Muscle layer of duodenum (tissue), 2 donors: ENCODE measurements at regions not wholly inside any gene's neighbourhood (a gene's known extent, or its start where the extent isn't known, plus 50 kb on each side); places are given as distances from the start of the nearest gene placed in this dataset.
"Not testable (repeated sequence)": the region's sequence is repeated elsewhere in the genome, so short reads cannot be mapped to it uniquely, and the experiment has no call there.

ENCODE experiments used
- H3K27ac ChIP-seq: one replicate; pipeline ENCODE4 v1.7.0; 2013; ENCODE audit warnings: mild to moderate bottlenecking, low read length
- H3K27me3 ChIP-seq: one replicate; pipeline ENCODE4 v1.7.0; 2013; ENCODE audit warnings: low read depth, mild to moderate bottlenecking, control low read depth, low read length
- H3K36me3 ChIP-seq, 2 donors: one replicate each; pipeline ENCODE4 v1.7.0; 2013; ENCODE audit warnings: low read length in 2 of 2, control low read depth in 1 of 2, mild to moderate bottlenecking in 1 of 2; ENCODE audit not compliant: insufficient read depth in 2 of 2, control insufficient read depth in 1 of 2
- H3K4me1 ChIP-seq, 2 donors: one replicate each; pipeline ENCODE4 v1.7.0; 2013; ENCODE audit warnings: low read length in 2 of 2, mild to moderate bottlenecking in 2 of 2, control low read depth in 1 of 2, moderate library complexity in 1 of 2; ENCODE audit not compliant: insufficient read depth in 2 of 2, control insufficient read depth in 1 of 2
- H3K4me3 ChIP-seq, 2 donors: one replicate each; pipeline ENCODE4 v1.7.0; 2013; ENCODE audit warnings: low read length in 2 of 2, low read depth in 1 of 2, mild to moderate bottlenecking in 1 of 2
- H3K9me3 ChIP-seq, 2 donors: one replicate each; pipeline ENCODE4 v1.7.0; 2013; ENCODE audit warnings: low read length in 2 of 2, control low read depth in 1 of 2, mild to moderate bottlenecking in 1 of 2; ENCODE audit not compliant: control insufficient read depth in 1 of 2
- donor health status: healthy.

DNA sequence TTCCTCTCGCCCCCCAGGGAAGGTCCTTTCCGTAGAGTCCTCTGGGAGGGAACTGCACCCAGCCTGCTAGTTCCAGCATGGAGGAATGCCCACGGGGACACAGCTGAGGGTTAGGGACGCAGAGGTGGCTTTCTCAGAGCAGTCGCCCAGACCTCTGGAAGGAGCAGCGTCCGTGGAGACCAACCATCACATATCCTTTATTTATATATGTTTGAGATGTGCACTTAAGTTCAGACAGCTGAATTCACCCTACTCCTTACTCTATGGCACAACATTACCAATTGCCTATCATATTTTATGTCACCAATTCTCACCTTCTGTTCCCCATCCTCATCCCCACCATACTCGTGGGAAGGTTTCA lies 305.6 kb upstream of the DIO3 start:
- H3K4me1 ChIP-seq, result no peaks in the 10 kb centered on the region
- no peak overlapping the region for H3K27ac ChIP-seq
- no peak overlapping the region for H3K4me3 ChIP-seq
- H3K9me3 ChIP-seq, result no peaks in the 10 kb centered on the region
- no peaks in the 10 kb centered on the region for H3K36me3 ChIP-seq
- H3K27me3 ChIP-seq, result no peaks in the 10 kb centered on the region

DNA sequence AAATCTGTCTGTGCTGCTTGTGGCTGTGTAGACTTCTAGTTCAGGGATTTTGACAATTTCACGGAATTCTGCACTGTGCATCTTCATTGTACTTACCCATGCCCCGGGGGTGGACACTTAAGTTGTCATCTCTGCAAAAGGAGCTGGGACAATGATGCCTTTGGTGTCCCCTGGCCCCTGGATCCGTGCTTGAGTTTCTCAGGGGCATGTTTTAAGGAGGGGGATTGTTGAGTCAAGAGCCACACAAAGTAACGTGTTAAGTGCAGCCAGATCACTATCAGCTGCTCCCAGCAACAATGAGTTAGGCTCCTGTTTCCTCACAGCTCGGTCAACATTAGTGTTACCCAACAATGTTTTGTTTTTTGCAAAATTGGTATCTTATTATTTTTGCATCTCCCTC lies 305.0 kb upstream of the DIO3 start:
- no peaks in the 10 kb centered on the region for H3K4me1 ChIP-seq
- no peaks in the 10 kb centered on the region for H3K27me3 ChIP-seq
- no peaks in the 10 kb centered on the region for H3K9me3 ChIP-seq
- no peak overlapping the region for H3K4me3 ChIP-seq
- no peak overlapping the region for H3K27ac ChIP-seq
- no peaks in the 10 kb centered on the region for H3K36me3 ChIP-seq

DNA sequence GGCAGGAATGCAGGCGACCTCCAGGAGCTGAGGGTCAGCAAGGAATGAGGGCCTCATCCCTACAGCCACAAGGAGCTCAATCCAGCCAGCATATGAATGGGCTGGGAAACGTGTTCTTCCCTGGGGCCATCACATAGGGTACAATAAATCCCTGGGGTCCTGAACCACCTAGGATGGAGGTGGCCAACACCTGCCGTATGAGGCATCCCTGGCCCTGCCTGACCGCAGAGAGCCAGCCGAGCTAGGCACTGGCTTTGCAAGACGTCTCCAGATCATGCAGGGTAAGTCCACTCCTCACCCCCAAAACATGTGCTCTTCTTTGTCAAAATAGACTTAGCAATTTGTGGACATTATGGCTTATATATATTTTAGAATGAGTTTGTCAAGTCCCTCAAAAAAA lies 303.7 kb upstream of the DIO3 start:
- no peaks in the 10 kb centered on the region for H3K4me1 ChIP-seq
- H3K36me3 ChIP-seq, result no peaks in the 10 kb centered on the region
- H3K27ac ChIP-seq, result no peak overlapping the region
- H3K27me3 ChIP-seq, result no peaks in the 10 kb centered on the region
- no peak overlapping the region for H3K4me3 ChIP-seq
- H3K9me3 ChIP-seq, result peaks cover 0 to 3% of the 10 kb centered on the region in 2 donors

DNA sequence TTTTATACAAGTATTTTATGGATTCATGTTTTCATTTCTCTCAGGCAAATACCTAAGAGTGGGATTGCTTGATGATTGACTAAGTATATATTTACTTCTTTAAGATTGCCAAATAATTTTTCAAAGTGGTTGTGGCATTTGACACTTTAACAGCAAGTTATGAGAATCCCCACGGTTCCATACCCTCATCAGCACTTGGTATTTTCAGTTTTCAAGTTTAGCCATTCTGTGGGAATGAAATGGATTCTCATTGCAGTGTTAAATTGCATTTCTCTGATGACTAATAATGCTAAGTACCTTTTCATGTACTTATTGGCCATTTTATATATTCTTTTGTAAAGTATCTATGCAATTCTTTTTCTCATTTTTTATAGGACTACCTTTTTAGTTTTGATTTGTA lies 301.5 kb upstream of the DIO3 start:
- no peak overlapping the region for H3K27ac ChIP-seq
- H3K27me3 ChIP-seq, result no peaks in the 10 kb centered on the region
- H3K9me3 ChIP-seq, result peaks cover 0 to 3% of the 10 kb centered on the region in 2 donors
- no peak overlapping the region for H3K4me3 ChIP-seq
- no peaks in the 10 kb centered on the region for H3K36me3 ChIP-seq
- H3K4me1 ChIP-seq, result no peaks in the 10 kb centered on the region

DNA sequence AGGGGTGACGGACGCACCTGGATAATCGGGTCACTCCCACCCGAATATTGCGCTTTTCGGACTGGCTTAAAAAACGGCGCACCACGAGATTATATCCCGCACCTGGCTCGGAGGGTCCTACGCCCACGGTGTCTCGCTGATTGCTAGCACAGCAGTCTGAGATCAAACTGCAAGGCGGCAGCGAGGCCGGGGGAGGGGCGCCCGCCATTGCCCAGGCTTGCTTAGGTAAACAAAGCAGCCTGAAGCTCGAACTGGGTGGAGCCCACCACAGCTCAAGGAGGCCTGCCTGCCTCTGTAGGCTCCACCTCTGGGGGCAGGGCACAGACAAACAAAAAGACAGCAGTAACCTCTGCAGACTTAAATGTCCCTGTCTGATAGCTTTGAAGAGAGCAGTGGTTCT lies 294.9 kb upstream of the DIO3 start:
- H3K4me3 ChIP-seq, H3K4me1 ChIP-seq, H3K27me3 ChIP-seq, H3K36me3 ChIP-seq, H3K9me3 ChIP-seq, H3K27ac ChIP-seq: not testable (repeated sequence)

DNA sequence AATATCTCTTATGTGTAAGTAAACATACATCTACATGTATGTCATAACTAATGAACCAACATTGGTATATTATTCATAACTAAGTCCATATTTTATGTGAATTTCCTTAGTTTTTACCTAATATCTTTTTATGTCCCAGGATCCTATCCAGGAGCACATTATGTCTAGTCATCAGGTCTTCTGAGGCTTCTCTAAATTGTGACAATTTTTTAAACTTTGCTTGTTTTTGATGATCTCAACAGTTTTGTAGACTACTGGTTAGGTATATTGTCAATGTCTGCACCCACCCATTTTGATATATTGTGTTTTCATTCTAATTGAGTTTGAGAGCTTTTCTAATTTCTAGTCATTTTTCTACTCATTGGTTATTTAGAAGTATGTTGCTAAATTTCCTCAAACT lies 288.2 kb upstream of the DIO3 start:
- no peaks in the 10 kb centered on the region for H3K27me3 ChIP-seq
- no peak overlapping the region for H3K4me3 ChIP-seq

DNA sequence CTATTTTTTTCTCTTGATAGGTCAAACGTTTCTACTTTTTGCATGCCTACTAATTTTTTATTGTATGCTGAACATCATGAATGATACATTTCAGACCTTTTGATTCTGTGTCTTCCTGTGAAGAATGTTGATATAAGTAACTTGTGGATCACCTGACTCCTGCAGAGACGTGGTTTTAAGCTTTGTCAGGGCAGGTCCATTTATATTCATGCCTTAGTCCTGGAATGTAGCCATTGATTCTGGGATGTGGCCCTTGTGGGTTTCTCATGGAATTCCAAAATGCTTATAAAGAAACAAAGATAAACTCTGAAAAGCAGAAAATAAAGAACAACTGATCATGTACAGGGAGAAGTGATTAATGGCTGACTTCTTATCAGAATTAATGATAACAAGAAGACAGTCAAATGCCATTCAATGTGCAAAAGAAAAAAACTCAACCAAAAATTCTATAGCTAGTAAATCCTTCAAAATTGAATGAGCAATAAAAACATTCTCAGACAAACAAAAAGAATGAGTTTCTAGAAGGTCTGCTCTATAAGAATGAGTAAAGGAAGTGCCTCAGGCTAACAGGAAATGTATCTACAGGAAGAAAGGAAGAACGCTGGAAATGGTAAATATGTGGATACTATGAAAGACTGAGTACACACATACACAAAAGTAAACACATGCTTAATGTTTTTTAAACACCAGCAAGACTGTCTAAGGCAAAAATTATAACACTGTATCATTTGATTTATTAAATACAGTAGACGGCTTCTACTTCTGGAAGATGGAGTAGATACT lies 284.8 kb upstream of the DIO3 start:
- Histone ChIP-seq H3K9me3 (no peaks in the 10 kb centered on the region), H3K27me3 (no peaks in the 10 kb centered on the region), H3K4me3 (no peak overlapping the region), H3K27ac (no peak overlapping the region), H3K36me3 (no peaks in the 10 kb centered on the region), H3K4me1 (no peaks in the 10 kb centered on the region)

More for the DNA sequence above, 288.2 kb upstream of the DIO3 start:
- Histone ChIP-seq H3K9me3 (no peaks in the 10 kb centered on the region), H3K36me3 (no peaks in the 10 kb centered on the region), H3K27ac (no peak overlapping the region), H3K4me1 (no peaks in the 10 kb centered on the region)

DNA sequence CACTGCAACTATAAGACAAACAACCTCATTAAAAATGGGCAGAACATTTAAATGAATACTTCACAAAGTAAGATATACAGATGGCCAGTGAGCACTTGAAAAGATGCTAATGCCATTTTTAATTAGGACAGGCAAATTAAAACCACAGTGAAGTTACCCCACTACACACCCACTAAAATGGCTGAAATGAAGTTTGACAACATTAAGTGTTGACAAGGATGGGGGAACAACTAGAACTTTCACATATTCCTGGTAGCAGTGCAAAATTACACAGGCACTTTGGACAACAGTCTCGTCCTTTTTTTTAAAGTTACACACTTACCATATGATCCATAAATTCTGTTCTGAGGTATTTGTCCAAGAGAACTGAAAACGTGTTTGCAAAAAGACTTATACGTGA lies 278.9 kb upstream of the DIO3 start:
- Histone ChIP-seq H3K36me3 (no peaks in the 10 kb centered on the region), H3K27ac (no peak overlapping the region), H3K9me3 (no peaks in the 10 kb centered on the region), H3K4me3 (no peak overlapping the region), H3K4me1 (no peaks in the 10 kb centered on the region), H3K27me3 (no peaks in the 10 kb centered on the region)

DNA sequence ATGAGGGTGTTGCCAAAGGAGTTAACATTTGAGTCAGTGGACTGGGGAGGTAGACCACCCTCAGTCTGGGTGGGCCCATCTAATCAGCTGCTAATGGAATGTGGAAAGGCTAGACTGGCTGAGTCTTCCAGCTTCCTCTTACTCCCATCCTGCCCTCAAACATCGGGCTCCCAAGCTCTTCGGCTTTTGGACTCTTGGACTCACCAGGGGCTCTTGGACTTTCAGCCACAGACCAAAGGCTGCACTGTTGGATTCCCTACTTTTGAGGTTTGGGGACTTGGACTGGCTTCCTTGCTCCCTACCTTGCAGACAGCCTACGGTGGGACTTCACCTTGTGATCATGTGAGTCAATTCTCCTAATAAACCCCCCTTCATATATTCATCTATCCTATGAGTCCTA lies 276.6 kb upstream of the DIO3 start:
- Histone ChIP-seq H3K27me3 (no peaks in the 10 kb centered on the region), H3K36me3 (no peaks in the 10 kb centered on the region), H3K9me3 (no peaks in the 10 kb centered on the region), H3K4me1 (no peaks in the 10 kb centered on the region), H3K27ac (no peak overlapping the region), H3K4me3 (no peak overlapping the region)

DNA sequence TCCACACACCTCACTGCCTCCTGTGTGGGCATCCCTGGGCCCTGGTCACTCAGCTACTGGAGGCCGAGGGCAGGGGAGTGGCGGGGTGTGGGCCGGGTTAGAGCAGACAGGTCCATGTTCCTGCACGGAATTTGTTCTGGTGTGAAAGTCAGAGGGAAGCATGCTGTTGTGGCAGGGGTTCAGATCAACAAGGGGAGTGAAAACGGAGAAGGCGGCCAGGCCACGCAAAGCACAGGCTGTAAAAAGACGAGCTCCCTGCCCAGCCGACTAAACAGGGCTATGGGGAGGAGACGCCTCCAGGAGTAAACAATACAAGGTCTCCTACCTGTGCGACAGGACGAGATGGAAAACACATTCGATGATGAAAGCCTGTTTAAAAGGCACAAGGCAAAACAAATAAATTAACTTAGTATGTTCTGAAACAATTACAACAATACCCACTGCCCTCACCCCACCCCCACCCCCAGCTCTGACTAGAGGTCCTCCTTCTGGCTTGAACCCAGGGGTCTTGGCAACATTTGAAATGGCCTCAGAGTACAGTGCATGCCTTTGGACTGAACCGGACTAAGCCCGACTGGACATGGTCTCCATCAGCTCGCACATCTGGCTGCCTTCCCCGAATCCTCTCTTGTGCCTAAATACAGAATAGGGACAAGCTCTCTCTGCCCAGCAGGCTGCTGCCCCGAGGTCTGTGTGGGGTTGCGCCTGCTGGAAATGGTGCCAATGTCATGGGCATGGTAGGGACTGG lies 274.9 kb upstream of the DIO3 start:
- H3K36me3 ChIP-seq, result no peaks in the 10 kb centered on the region
- H3K9me3 ChIP-seq, result no peaks in the 10 kb centered on the region
- H3K4me1 ChIP-seq, result no peaks in the 10 kb centered on the region
- no peaks in the 10 kb centered on the region for H3K27me3 ChIP-seq
- no peak overlapping the region for H3K4me3 ChIP-seq
- H3K27ac ChIP-seq, result no peak overlapping the region

DNA sequence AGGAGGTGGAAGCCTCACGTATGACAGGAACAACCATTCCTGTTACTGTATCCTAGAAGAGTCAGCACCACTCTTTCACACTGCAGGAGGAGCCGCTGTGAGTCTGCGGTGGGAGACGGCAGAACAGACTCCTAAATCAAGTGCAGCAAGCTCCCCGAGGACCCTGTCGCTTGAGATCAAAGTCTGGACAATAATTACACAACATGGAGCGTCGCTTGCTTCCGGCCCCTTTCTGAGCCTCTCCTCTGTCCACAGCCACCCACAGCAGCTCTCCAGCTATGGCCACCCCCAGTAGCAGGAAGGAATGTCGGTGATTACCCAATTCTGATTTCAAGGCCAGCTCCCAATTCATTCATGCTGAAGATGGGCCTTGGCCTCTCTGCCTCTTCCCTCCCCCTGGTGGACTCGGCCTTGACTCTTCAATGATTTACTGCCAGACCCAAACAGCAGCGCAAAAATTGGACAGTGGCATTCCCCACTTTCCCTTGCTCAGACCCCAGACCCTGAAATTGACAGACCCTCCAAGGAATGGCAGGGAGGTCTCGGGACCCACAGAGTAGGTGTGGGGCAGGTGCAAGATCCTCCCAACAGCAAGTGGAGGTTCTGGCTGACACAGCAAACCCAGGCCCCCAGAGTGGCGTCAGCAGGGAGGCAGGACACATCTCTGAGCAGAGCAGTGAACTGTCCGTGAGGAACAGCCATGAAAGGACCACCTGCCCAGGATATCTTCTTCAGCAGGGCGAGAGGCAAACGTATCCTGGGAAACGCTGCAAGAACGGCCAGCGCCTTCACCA lies 272.7 kb upstream of the DIO3 start:
- Histone ChIP-seq H3K27me3 (no peaks in the 10 kb centered on the region), H3K27ac (no peak overlapping the region), H3K4me1 (no peaks in the 10 kb centered on the region), H3K9me3 (no peaks in the 10 kb centered on the region), H3K4me3 (no peak overlapping the region), H3K36me3 (no peaks in the 10 kb centered on the region)
